SK-N-SH (cell line): ENCODE measurements at regions not wholly inside any gene's neighbourhood (a gene's known extent, or its start where the extent isn't known, plus 50 kb on each side); places are given as distances from the start of the nearest gene placed in this dataset.

Experiments used
- CTCF ChIA-PET: fragments of 300-600, 350-600 bp; formaldehyde crosslinking; extraction: SDS; loops from one replicate; lab custom pipeline; 2021; lab: Yijun Ruan, JAX
- POLR2A ChIA-PET: fragments of 350-600 bp; sonication (Branson Sonifier 250); formaldehyde crosslinking; extraction: SDS; loops from one replicate; lab custom pipeline; 2020; ENCODE audit warnings: antibody characterized with exemption, inconsistent platforms; lab: Yijun Ruan, JAX
- DNase-seq: peaks from one replicate; pipeline ENCODE4 v3.0.0; 2012
- H2AFZ ChIP-seq: fragments of 200-600 bp; sonication (generic); 2 replicates; pipeline ENCODE4 v1.8.1; 2016; ENCODE audit warnings: antibody characterized with exemption, mild to moderate bottlenecking, low read depth
- H3F3A ChIP-seq: fragments of 200-600 bp; sonication (generic); replicated peaks from 2 replicates; pipeline ENCODE3; 2016; ENCODE audit warnings: antibody characterized with exemption, mild to moderate bottlenecking; ENCODE audit not compliant: insufficient read depth
- H3K27ac ChIP-seq, 2 experiments: fragments of 200-500 bp in 1 of 2; fragments of 200-600 bp in 1 of 2; sonication (Bioruptor generic) in 1 of 2; sonication (generic), shearing (Covaris generic) in 1 of 2; 2 replicates each; pipeline versions ENCODE4 v1.5.1 to v1.6.1; 2014 to 2016; ENCODE audit warnings: low read depth in 2 of 2, inconsistent platforms in 1 of 2, low read length in 1 of 2, mild to moderate bottlenecking in 1 of 2, mixed read lengths in 1 of 2
- H3K27me3 ChIP-seq: fragments of 200-600 bp; sonication (generic), shearing (Covaris generic); 2 replicates; pipeline ENCODE4 v1.6.1; 2016; ENCODE audit warnings: mixed run types; ENCODE audit not compliant: insufficient read depth
- H3K36me3 ChIP-seq, 2 experiments: fragments of 200-500 bp in 1 of 2; fragments of 200-600 bp in 1 of 2; sonication (Bioruptor generic) in 1 of 2; sonication (generic) in 1 of 2; replicated peaks in 1 of 2; 2 replicates each; pipeline versions ENCODE3 to v1.5.1; 2014 to 2016; ENCODE audit warnings: low read length in 1 of 2, mild to moderate bottlenecking in 1 of 2; ENCODE audit not compliant: insufficient read depth in 2 of 2, control insufficient read depth in 1 of 2
- H3K4me1 ChIP-seq, 2 experiments: fragments of 200-500 bp in 1 of 2; fragments of 200-600 bp in 1 of 2; sonication (Bioruptor generic) in 1 of 2; sonication (generic), shearing (Covaris generic) in 1 of 2; 2 replicates each; pipeline versions ENCODE4 v1.5.1 to v1.6.1; 2014 to 2016; ENCODE audit warnings: low read depth in 1 of 2, low read length in 1 of 2, mixed run types in 1 of 2; ENCODE audit not compliant: insufficient read depth in 2 of 2, control insufficient read depth in 1 of 2
- H3K4me2 ChIP-seq: fragments of 200-600 bp; sonication (generic), shearing (Covaris generic); 2 replicates; pipeline ENCODE4 v1.6.1; 2017; ENCODE audit warnings: mixed run types
- H3K4me3 ChIP-seq, 2 experiments: fragments of 200-500 bp in 1 of 2; fragments of 200-600 bp in 1 of 2; sonication (Bioruptor generic) in 1 of 2; sonication (generic), shearing (Covaris generic) in 1 of 2; 2 replicates each; pipeline versions ENCODE4 v1.5.1 to v1.8.1; 2014 to 2016; ENCODE audit warnings: low read depth in 2 of 2, inconsistent platforms in 1 of 2, low read length in 1 of 2, mild to moderate bottlenecking in 1 of 2, mixed read lengths in 1 of 2, moderate library complexity in 1 of 2
- H3K79me2 ChIP-seq: fragments of 200-600 bp; sonication (generic); 2 replicates; pipeline ENCODE4 v1.8.1; 2017; ENCODE audit warnings: mild to moderate bottlenecking; ENCODE audit not compliant: insufficient read depth
- H3K9ac ChIP-seq: fragments of 200-600 bp; sonication (generic); 2 replicates; pipeline ENCODE4 v1.6.1; 2017; ENCODE audit warnings: mixed run types
- H3K9me2 ChIP-seq: fragments of 200-600 bp; sonication (generic); 2 replicates; pipeline ENCODE4 v1.6.1; 2017; ENCODE audit warnings: mixed run types
- H3K9me3 ChIP-seq: fragments of 200-600 bp; sonication (generic); 2 replicates; pipeline ENCODE4 v1.6.1; 2017; ENCODE audit warnings: mixed run types, mild to moderate bottlenecking, moderate library complexity
- H4K20me1 ChIP-seq: fragments of 200-600 bp; sonication (generic); 2 replicates; pipeline ENCODE4 v1.6.1; 2017; ENCODE audit warnings: mild to moderate bottlenecking, mixed run types; ENCODE audit not compliant: insufficient read depth
- EP300 ChIP-seq, 2 experiments: IDR thresholded peaks; 2 replicates each; pipeline versions ENCODE4 v1.4.0 to v1.6.1; 2012; ENCODE audit warnings: borderline replicate concordance in 1 of 2, low read depth in 1 of 2, low read length in 1 of 2
- FOXJ3 ChIP-seq: sonication (generic); formaldehyde crosslinking; IDR thresholded peaks from 2 replicates; pipeline ENCODE4 v1.5.1; 2020; ENCODE audit warnings: mild to moderate bottlenecking, missing genetic modification reagents
- FOXM1 ChIP-seq: IDR thresholded peaks from 2 replicates; pipeline ENCODE4 v1.4.0; 2012; ENCODE audit warnings: low read depth, mild to moderate bottlenecking
- JUND ChIP-seq: IDR thresholded peaks from 2 replicates; pipeline ENCODE4 v1.4.0; 2012
- MXI1 ChIP-seq: IDR thresholded peaks from 2 replicates; pipeline ENCODE4 v1.6.1; 2012; ENCODE audit warnings: mild to moderate bottlenecking, low read depth, low read length, improper control_type of control experiment
- NFIC ChIP-seq: IDR thresholded peaks from 2 replicates; pipeline ENCODE4 v1.4.0; 2012; ENCODE audit warnings: borderline replicate concordance
- NRF1 ChIP-seq: IDR thresholded peaks from 2 replicates; pipeline ENCODE4 v1.6.1; 2012; ENCODE audit warnings: low read depth, mild to moderate bottlenecking, low read length
- POLR2AphosphoS5 ChIP-seq: IDR thresholded peaks from 2 replicates; pipeline ENCODE4 v1.6.1; 2012; ENCODE audit warnings: low read depth, low read length
- RFX5 ChIP-seq: IDR thresholded peaks from 2 replicates; pipeline ENCODE4 v1.6.1; 2012; ENCODE audit warnings: mild to moderate bottlenecking, improper control_type of control experiment, low read length
- SIN3A ChIP-seq: IDR thresholded peaks from 2 replicates; pipeline ENCODE4 v1.6.1; 2012; ENCODE audit warnings: low read depth, mild to moderate bottlenecking, low read length, moderate library complexity, borderline replicate concordance
- TAF1 ChIP-seq: IDR thresholded peaks from 2 replicates; pipeline ENCODE4 v1.6.1; 2012; ENCODE audit warnings: low read depth, mild to moderate bottlenecking, low read length, moderate library complexity, borderline replicate concordance
- WGBS: methylation state at CpG from one replicate; pipeline ENCODE4 v1.1.6; 2017; ENCODE audit warnings: low lambda C conversion rate; 5-methylcytosine and 5-hydroxymethylcytosine counted together
- TF ChIP-seq, protein P1 (sequence below): fragments of 150-350 bp; IDR thresholded peaks from 2 replicates; pipeline ENCODE4 v1.6.1; 2017; ENCODE audit warnings: antibody characterized with exemption, low read length, low read depth, borderline replicate concordance
- TF ChIP-seq, protein P2 (sequence below): fragments of 150-350 bp; IDR thresholded peaks from 2 replicates; pipeline ENCODE4 v1.6.1; 2016; ENCODE audit warnings: mild to moderate bottlenecking, low read depth, low read length
- TF ChIP-seq, protein P3 (sequence below): IDR thresholded peaks from 2 replicates; pipeline ENCODE4 v1.6.1; 2012; ENCODE audit warnings: mild to moderate bottlenecking, low read depth, low read length, moderate library complexity

DNA sequence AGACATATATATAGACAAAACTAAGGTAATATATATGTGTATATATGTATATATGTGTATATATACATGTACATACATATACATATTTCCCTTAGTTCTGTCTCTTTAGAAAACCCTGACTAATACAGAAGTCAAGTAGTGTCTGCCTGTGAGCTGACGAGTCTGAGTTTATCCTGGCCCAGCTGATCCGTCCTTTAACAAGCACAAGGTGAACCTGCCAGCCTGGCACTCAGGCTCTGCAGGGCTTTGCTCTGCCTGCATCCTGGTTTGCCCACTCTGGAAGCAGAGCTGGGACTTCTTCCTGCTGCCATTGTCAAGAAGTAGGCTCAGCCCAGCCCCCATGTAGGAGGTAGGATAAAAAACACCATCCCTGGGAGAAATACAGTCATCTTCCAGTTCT is 388.0 kb downstream of the ICE1 start:
- no peaks in the 10 kb centered on the region for H3K36me3 ChIP-seq
- ChIA-PET POLR2A (no interaction called here), CTCF (interaction anchor here (0.6 kb wide), 1 partner anchor 74 kb away, joined by 3 read pairs; no protein-coding TSS in a partner anchor)
- no peak for DNase-seq
- no peaks in the 10 kb centered on the region for H4K20me1 ChIP-seq
- no peaks in the 10 kb centered on the region for H3K27me3 ChIP-seq
- no peaks in the 10 kb centered on the region for H3K9me2 ChIP-seq
- H3K27ac ChIP-seq: no peak overlapping the region
- no peak overlapping the region for H3K9ac ChIP-seq
- H3F3A ChIP-seq: no peaks in the 10 kb centered on the region
- no peak overlapping the region for H3K4me2 ChIP-seq
- no peak overlapping the region for H2AFZ ChIP-seq
- peaks cover 1% of the 10 kb centered on the region for H3K9me3 ChIP-seq
- TF ChIP-seq NFIC (no peak), NRF1 (no peak), FOXJ3 (CRISPR knock-in tag) (no peak), FOXM1 (no peak), JUND (no peak), MXI1 (no peak), SIN3A (no peak), RFX5 (no peak), EP300 (IDR thresholded peaks at IDR 0.05; ENCODE audit: borderline replicate concordance in 1 of 2, low read depth in 1 of 2, low read length in 1 of 2) (no peak), TAF1 (no peak), POLR2AphosphoS5 (no peak)
- TF ChIP-seq, protein P1, sequence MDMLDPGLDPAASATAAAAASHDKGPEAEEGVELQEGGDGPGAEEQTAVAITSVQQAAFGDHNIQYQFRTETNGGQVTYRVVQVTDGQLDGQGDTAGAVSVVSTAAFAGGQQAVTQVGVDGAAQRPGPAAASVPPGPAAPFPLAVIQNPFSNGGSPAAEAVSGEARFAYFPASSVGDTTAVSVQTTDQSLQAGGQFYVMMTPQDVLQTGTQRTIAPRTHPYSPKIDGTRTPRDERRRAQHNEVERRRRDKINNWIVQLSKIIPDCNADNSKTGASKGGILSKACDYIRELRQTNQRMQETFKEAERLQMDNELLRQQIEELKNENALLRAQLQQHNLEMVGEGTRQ: no peak
- TF ChIP-seq, protein P2, sequence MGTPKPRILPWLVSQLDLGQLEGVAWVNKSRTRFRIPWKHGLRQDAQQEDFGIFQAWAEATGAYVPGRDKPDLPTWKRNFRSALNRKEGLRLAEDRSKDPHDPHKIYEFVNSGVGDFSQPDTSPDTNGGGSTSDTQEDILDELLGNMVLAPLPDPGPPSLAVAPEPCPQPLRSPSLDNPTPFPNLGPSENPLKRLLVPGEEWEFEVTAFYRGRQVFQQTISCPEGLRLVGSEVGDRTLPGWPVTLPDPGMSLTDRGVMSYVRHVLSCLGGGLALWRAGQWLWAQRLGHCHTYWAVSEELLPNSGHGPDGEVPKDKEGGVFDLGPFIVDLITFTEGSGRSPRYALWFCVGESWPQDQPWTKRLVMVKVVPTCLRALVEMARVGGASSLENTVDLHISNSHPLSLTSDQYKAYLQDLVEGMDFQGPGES: no peak
- TF ChIP-seq, protein P3, sequence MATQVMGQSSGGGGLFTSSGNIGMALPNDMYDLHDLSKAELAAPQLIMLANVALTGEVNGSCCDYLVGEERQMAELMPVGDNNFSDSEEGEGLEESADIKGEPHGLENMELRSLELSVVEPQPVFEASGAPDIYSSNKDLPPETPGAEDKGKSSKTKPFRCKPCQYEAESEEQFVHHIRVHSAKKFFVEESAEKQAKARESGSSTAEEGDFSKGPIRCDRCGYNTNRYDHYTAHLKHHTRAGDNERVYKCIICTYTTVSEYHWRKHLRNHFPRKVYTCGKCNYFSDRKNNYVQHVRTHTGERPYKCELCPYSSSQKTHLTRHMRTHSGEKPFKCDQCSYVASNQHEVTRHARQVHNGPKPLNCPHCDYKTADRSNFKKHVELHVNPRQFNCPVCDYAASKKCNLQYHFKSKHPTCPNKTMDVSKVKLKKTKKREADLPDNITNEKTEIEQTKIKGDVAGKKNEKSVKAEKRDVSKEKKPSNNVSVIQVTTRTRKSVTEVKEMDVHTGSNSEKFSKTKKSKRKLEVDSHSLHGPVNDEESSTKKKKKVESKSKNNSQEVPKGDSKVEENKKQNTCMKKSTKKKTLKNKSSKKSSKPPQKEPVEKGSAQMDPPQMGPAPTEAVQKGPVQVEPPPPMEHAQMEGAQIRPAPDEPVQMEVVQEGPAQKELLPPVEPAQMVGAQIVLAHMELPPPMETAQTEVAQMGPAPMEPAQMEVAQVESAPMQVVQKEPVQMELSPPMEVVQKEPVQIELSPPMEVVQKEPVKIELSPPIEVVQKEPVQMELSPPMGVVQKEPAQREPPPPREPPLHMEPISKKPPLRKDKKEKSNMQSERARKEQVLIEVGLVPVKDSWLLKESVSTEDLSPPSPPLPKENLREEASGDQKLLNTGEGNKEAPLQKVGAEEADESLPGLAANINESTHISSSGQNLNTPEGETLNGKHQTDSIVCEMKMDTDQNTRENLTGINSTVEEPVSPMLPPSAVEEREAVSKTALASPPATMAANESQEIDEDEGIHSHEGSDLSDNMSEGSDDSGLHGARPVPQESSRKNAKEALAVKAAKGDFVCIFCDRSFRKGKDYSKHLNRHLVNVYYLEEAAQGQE: no peak
- H3K79me2 ChIP-seq: no peaks in the 10 kb centered on the region
- no peak overlapping the region for H3K4me3 ChIP-seq
- H3K4me1 ChIP-seq: peaks cover 0 to 2% of the 10 kb centered on the region in 2 experiments; a peak in 1 of 4 replicates
- WGBS: 6% methylated on average over 2 of the region's 2 CpGs
